ENCODE measurements at regions not wholly inside any gene's neighbourhood (a gene's known extent, or its start where the extent isn't known, plus 50 kb on each side); places are given as distances from the start of the nearest gene placed in this dataset.
A peak's percentile ranks its signal among the peaks of the same experiment; 100 is the strongest.
"Not testable (repeated sequence)": the region's sequence is repeated elsewhere in the genome, so short reads cannot be mapped to it uniquely, and the experiment has no call there.

GRCh38 chr1:80293818-80294217, 1287.3 kb upstream of the ADGRL4 start:
- DNase-seq (ENCODE audit: low spot score), result no peak

GRCh38 chr1:80288750-80289149, 1282.2 kb upstream of the ADGRL4 start:
- DNase-seq (ENCODE audit: low spot score), result not testable (repeated sequence)

- no peak for DNase-seq (ENCODE audit: low spot score)
Observed at GRCh38 chr1:80282536-80282935, 1276.0 kb upstream of the ADGRL4 start.

GRCh38 chr1:80278936-80279335, 1272.4 kb upstream of the ADGRL4 start:
- DNase-seq (ENCODE audit: low spot score), result no peak

GRCh38 chr1:80274256-80274655, 1267.7 kb upstream of the ADGRL4 start:
- DNase-seq (ENCODE audit: low spot score), result no peak

- DNase-seq (ENCODE audit: low spot score), result no peak
Observed at GRCh38 chr1:80272495-80272894, 1266.0 kb upstream of the ADGRL4 start.

GRCh38 chr1:80258659-80259058, 1252.1 kb upstream of the ADGRL4 start:
- no peak for DNase-seq (ENCODE audit: low spot score)

GRCh38 chr1:80251591-80251990, 1245.1 kb upstream of the ADGRL4 start:
- DNase-seq (ENCODE audit: low spot score), result no peak

- no peak for DNase-seq (ENCODE audit: low spot score)
Observed at GRCh38 chr1:80251171-80251570, 1244.6 kb upstream of the ADGRL4 start.

- no peak for DNase-seq (ENCODE audit: low spot score)
Observed at GRCh38 chr1:80250573-80251168, 1244.1 kb upstream of the ADGRL4 start.

- no peak for DNase-seq (ENCODE audit: low spot score)
Observed at GRCh38 chr1:80249699-80250098, 1243.2 kb upstream of the ADGRL4 start.

GRCh38 chr1:80248886-80249285, 1242.4 kb upstream of the ADGRL4 start:
- DNase-seq (ENCODE audit: low spot score), result no peak

GRCh38 chr1:80245813-80246212, 1239.3 kb upstream of the ADGRL4 start:
- DNase-seq (ENCODE audit: low spot score), result no peak

GRCh38 chr1:80244372-80244771, 1237.8 kb upstream of the ADGRL4 start:
- DNase-seq (ENCODE audit: low spot score), result no peak

- no peak for DNase-seq (ENCODE audit: low spot score)
Observed at GRCh38 chr1:80241566-80241965, 1235.0 kb upstream of the ADGRL4 start.

GRCh38 chr1:80225510-80225909, 1219.0 kb upstream of the ADGRL4 start:
- DNase-seq (ENCODE audit: low spot score), result no peak

- no peak for DNase-seq (ENCODE audit: low spot score)
Observed at GRCh38 chr1:80221319-80221718, 1214.8 kb upstream of the ADGRL4 start.

- DNase-seq (ENCODE audit: low spot score), result peak; percentile 25
Observed at GRCh38 chr1:80218112-80218511, 1211.6 kb upstream of the ADGRL4 start.

- peak; percentile 24 for DNase-seq (ENCODE audit: low spot score)
Observed at GRCh38 chr1:80217377-80217986, 1211.0 kb upstream of the ADGRL4 start.

- DNase-seq (ENCODE audit: low spot score), result no peak
Observed at GRCh38 chr1:80214888-80215540, 1208.5 kb upstream of the ADGRL4 start.

- DNase-seq (ENCODE audit: low spot score), result no peak
Observed at GRCh38 chr1:80212948-80213347, 1206.4 kb upstream of the ADGRL4 start.

- DNase-seq (ENCODE audit: low spot score), result no peak
Observed at GRCh38 chr1:80211691-80212380, 1205.3 kb upstream of the ADGRL4 start.

GRCh38 chr1:80202118-80202517, 1195.6 kb upstream of the ADGRL4 start:
- no peak for DNase-seq (ENCODE audit: low spot score)
